Coronary artery (tissue), 2 donors: ENCODE measurements at regions not wholly inside any gene's neighbourhood (a gene's known extent, or its start where the extent isn't known, plus 50 kb on each side); places are given as distances from the start of the nearest gene placed in this dataset.
"Not testable (repeated sequence)": the region's sequence is repeated elsewhere in the genome, so short reads cannot be mapped to it uniquely, and the experiment has no call there.

Source experiments
- DNase-seq: peaks from one replicate; pipeline ENCODE4 v3.0.0-alpha.2; 2017; ENCODE audit warnings: low spot score
- H3K27ac ChIP-seq, 2 donors: fragments of 200-600 bp; sonication (generic); one replicate each; pipeline ENCODE4 v1.5.1; 2016 to 2019
- H3K4me3 ChIP-seq: fragments of 200-600 bp; sonication (generic); 2 replicates; pipeline ENCODE4 v1.5.1; 2016; ENCODE audit warnings: mild to moderate bottlenecking, moderate library complexity
- TF ChIP-seq, protein P1 (sequence below): fragments of 200-600 bp; sonication (generic); IDR thresholded peaks from one replicate; pipeline ENCODE4 v1.5.1; 2019; ENCODE audit warnings: antibody characterized with exemption

DNA sequence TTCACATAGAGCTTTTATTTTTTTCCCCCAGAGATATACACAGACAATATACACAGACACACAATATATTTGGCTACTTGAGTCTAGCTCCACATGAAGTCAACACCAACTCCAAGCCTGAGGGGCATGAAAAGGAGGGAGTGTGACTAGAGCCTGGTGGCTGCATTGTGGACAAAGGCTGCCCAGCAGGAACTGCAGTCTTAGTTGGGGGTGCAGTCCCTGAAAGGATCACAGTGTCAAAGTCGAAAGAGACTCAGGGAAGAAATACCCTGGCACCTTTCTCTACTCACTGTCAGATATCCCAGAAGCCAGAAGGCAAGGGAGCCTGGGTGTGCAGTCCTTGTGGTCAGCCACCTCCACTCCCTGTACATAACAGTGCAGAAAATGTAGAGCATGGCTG is 231.6 kb upstream of the RPS23 start:
- H3K4me3 ChIP-seq: no peak overlapping the region
- no peak for DNase-seq
- no peak overlapping the region for H3K27ac ChIP-seq
- TF ChIP-seq, protein P1, sequence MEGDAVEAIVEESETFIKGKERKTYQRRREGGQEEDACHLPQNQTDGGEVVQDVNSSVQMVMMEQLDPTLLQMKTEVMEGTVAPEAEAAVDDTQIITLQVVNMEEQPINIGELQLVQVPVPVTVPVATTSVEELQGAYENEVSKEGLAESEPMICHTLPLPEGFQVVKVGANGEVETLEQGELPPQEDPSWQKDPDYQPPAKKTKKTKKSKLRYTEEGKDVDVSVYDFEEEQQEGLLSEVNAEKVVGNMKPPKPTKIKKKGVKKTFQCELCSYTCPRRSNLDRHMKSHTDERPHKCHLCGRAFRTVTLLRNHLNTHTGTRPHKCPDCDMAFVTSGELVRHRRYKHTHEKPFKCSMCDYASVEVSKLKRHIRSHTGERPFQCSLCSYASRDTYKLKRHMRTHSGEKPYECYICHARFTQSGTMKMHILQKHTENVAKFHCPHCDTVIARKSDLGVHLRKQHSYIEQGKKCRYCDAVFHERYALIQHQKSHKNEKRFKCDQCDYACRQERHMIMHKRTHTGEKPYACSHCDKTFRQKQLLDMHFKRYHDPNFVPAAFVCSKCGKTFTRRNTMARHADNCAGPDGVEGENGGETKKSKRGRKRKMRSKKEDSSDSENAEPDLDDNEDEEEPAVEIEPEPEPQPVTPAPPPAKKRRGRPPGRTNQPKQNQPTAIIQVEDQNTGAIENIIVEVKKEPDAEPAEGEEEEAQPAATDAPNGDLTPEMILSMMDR: no peak

GRCh38 chr5:82506390-82506789 is 228.2 kb upstream of the RPS23 start:
- not testable (repeated sequence) for DNase-seq, H3K27ac ChIP-seq, H3K4me3 ChIP-seq

DNA sequence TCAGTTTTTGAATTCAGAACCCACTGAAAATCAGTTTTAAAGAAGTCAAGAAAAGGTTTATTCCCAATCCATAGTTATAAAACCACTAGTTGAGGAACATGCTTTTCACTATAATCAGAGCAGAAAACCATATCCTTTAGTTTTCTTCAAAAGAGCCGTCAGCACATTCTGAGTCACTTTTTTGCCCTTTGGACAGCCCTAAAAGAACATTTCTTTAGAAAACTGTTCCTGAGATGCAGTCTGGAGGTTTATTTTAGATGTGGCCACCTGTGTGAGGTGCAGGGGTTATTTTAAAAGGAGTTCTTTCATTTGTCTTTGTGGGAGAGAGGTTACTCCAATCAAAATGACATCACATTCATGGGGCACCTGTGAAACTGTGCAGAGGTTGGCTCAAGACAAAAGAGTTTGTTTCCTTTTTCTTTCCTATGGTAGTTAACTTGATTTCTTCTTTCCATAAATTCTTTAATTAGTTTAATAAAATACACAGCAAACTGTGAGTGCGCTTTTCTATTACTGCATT is 221.6 kb upstream of the RPS23 start:
- TF ChIP-seq, protein P1: no peak
- no peak for DNase-seq
- H3K4me3 ChIP-seq: no peak overlapping the region
- H3K27ac ChIP-seq: no peak overlapping the region

DNA sequence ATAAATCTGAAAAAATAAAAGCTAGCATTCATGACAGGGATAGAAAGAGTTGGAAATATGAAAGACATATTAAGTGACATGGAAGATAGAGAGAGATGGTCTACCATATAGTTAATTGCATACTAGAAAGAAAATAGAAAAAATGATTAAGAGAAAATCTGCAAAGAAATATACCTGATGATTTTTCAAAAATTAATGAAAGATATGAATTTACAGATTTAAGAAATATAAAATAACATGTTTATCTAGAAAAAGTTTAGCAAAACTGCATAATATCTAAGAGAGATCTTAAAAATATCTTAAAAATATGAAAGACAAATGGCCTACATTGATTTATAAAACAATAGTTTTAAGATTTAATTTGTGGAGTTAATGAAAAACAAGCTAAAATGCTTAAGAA is 219.1 kb upstream of the RPS23 start:
- no peak overlapping the region for H3K27ac ChIP-seq
- TF ChIP-seq, protein P1: no peak
- no peak for DNase-seq
- H3K4me3 ChIP-seq: no peak overlapping the region

DNA sequence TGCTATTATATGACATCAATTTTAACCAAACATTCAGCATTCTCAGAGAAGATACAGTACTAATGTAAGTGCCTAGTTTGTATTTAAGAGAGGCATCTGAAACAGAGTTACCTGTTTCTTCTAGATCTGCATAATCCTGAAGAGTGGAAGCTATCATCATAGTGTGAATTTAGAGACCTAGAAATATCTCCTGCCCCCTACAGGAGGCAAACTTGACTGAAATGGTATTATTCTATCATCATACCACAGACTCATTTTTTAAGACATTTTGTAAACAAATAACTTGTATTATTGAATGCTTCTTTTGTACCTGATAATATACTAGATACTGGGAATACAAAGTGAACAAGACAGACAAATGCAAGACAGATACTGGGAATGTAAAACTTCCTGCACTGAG is 216.8 kb upstream of the RPS23 start:
- Histone ChIP-seq H3K27ac (no peak overlapping the region), H3K4me3 (no peak overlapping the region)
- TF ChIP-seq, protein P1: no peak
- DNase-seq: no peak

GRCh38 chr5:82493221-82493620 is 215.1 kb upstream of the RPS23 start:
- TF ChIP-seq, protein P1: no peak
- no peak for DNase-seq
- Histone ChIP-seq H3K27ac (no peak overlapping the region), H3K4me3 (no peak overlapping the region)

- no peak overlapping the region for H3K4me3 ChIP-seq
- no peak overlapping the region for H3K27ac ChIP-seq
- no peak for DNase-seq
- TF ChIP-seq, protein P1: no peak
Measured at GRCh38 chr5:82491397-82491796, 213.2 kb upstream of the RPS23 start.

- TF ChIP-seq, protein P1: no peak
Measured at GRCh38 chr5:82489683-82490082, 211.5 kb upstream of the RPS23 start.

More at GRCh38 chr5:82489683-82490082, 211.5 kb upstream of the RPS23 start:
- no peak overlapping the region for H3K4me3 ChIP-seq
- no peak for DNase-seq
- no peak overlapping the region for H3K27ac ChIP-seq
